ENCODE measurements at regions not wholly inside any gene's neighbourhood (a gene's known extent, or its start where the extent isn't known, plus 50 kb on each side); places are given as distances from the start of the nearest gene placed in this dataset.

DNA sequence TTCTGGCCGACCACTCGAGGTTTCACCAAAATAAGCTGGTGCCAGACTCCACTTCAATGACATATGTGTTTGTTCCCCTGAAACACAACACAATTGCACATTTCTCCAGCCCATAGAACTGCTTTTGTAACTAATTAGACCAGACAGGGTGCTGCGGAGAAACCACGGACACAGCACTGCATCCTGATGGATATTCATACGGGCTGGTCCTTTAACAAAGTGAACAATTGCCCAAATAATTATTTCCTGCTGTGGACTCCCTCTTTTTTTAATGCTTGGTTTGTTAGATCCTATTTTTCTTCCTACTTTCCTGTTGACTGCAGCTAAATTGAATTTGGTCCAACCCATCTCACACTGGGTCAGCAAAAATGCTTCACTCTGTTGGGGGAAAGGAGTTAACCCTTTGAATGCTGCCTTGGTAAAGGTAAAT lies 198.6 kb upstream of the BMPER start:
- H3K4me3 ChIP-seq (ENCODE audit: control insufficient read depth, low read depth, low read length): no peak overlapping the region
- TF ChIP-seq, protein P1, sequence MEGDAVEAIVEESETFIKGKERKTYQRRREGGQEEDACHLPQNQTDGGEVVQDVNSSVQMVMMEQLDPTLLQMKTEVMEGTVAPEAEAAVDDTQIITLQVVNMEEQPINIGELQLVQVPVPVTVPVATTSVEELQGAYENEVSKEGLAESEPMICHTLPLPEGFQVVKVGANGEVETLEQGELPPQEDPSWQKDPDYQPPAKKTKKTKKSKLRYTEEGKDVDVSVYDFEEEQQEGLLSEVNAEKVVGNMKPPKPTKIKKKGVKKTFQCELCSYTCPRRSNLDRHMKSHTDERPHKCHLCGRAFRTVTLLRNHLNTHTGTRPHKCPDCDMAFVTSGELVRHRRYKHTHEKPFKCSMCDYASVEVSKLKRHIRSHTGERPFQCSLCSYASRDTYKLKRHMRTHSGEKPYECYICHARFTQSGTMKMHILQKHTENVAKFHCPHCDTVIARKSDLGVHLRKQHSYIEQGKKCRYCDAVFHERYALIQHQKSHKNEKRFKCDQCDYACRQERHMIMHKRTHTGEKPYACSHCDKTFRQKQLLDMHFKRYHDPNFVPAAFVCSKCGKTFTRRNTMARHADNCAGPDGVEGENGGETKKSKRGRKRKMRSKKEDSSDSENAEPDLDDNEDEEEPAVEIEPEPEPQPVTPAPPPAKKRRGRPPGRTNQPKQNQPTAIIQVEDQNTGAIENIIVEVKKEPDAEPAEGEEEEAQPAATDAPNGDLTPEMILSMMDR (conservative IDR thresholded peaks at IDR 0.05; ENCODE audit: control insufficient read depth, insufficient read depth, low read depth, low read length): no peak
- DNase-seq (ENCODE audit: low read depth): no peak

DNA sequence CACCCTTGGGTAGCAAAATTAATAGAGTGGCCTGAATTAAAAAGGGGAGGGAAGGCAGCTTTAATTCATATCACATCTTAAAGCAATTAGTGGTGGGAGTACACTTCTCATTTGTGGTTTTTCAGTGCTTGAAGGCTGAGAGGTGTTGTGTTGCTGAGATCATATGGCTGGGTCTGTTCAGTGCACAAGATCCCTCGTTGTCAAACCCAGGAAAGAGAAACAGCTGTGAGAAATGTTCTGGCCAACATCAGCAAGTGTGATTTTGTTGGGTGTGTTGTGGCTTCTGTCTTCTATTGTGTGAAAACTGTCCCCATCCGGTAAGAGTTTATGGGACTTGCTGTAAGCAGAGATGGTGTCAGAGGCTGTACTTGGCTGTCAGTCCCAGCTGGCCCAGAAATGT lies 197.9 kb upstream of the BMPER start:
- TF ChIP-seq, protein P1 (conservative IDR thresholded peaks at IDR 0.05; ENCODE audit: control insufficient read depth, insufficient read depth, low read depth, low read length): no peak
- H3K4me3 ChIP-seq (ENCODE audit: control insufficient read depth, low read depth, low read length): no peak overlapping the region
- DNase-seq (ENCODE audit: low read depth): no peak

DNA sequence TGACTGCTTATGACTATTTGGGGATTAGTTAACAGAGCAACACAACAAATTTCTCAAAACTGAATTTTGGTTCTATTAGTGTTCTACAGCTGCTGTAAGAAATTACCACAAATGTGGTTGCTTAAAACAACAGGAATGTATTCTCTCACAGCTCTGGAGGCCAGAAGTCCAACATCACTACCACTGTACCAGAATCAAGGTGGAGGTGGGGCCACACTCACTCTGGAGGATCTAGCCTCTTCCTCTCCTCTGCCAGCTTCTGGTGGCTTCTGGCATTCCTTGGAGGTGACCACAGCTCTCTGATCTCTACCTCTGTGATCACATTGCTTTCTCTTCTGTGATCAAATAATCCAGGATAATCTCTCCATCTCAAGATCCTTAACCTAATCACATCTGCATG lies 194.7 kb upstream of the BMPER start:
- TF ChIP-seq, protein P1 (conservative IDR thresholded peaks at IDR 0.05; ENCODE audit: control insufficient read depth, insufficient read depth, low read depth, low read length): no peak
- no peak for DNase-seq (ENCODE audit: low read depth)

DNA sequence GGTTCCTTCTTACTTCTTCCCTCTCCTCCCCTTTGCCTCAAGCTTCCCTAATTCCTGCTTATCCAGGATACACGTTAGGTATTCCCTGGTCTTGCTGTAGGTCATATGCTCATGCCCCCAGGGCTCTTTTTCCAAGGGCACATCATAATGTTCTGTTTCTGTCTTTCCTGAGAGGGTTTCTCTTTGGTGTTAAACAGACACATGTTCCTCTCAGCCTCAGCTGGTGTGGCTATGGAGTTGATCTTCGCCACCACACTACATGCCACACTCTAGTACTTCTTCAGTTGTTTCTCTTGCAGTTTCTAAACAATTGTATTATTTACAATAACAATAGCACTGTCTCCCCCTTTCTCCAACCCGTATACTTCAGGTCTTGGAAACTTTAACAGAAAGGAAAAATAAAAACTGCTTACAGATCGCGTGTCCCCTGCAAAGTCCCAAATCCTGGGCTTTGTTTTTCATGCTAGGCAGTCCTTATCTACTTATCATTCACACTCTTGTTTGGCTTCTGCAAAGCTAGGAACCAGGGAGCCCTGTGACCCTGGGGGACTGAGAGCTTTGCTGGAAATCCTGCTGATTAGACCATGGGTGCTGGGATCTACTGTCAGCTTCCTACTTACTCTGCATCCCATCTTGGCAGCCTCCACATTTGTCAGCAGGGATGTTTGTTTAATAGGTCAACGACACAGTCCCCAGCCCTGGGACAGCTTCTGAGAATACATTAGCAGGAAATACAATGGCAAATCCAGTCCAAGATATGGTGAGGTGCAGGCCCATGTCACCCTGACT lies 193.9 kb upstream of the BMPER start:
- no peak overlapping the region for H3K4me3 ChIP-seq (ENCODE audit: control insufficient read depth, low read depth, low read length)
- TF ChIP-seq, protein P1 (conservative IDR thresholded peaks at IDR 0.05; ENCODE audit: control insufficient read depth, insufficient read depth, low read depth, low read length): no peak
- no peak for DNase-seq (ENCODE audit: low read depth)

More for the DNA sequence above, 194.7 kb upstream of the BMPER start:
- H3K4me3 ChIP-seq (ENCODE audit: control insufficient read depth, low read depth, low read length): no peak overlapping the region

DNA sequence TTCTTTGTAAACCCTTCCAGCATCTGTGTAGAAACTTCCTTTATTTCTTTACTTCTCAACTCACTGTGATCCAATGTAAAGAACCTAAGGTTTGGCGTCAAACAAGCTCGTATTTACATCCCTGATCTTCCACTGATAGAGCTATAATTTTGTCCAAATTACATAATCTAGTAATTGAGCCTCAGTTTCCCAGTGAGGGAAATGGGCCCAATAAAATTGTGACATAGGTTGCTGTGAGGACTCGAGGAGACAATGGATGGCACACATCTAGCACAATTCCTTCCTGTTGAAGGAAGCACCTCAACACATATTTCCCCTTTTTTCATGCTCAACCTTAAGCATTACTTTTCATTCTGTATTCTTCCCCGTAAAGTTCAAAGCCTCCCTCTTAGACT lies 193.3 kb upstream of the BMPER start:
- DNase-seq (ENCODE audit: low read depth): no peak
- TF ChIP-seq, protein P1 (conservative IDR thresholded peaks at IDR 0.05; ENCODE audit: control insufficient read depth, insufficient read depth, low read depth, low read length): no peak
- H3K4me3 ChIP-seq (ENCODE audit: control insufficient read depth, low read depth, low read length): no peak overlapping the region

DNA sequence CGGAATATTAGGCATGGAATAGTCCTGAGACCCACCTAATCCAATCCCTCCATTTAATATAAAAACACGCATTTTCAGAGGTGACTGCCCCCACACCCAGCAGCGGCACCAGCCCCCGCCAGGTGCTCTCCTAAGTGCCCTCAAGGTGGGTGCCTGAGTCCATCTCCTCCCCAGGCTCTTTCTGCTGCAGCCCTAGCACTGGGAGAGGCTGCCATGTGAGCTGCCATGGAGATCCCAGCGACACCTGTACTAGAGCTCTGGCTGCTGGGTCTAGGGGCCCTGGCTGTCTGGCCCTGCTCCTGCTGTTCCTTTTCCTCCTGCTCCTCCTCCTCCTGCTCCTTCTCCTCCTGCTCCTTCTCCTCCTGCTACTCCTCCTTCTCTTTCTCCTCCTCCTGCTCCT lies 191.1 kb upstream of the BMPER start:
- no peak overlapping the region for H3K4me3 ChIP-seq (ENCODE audit: control insufficient read depth, low read depth, low read length)
- TF ChIP-seq, protein P1 (conservative IDR thresholded peaks at IDR 0.05; ENCODE audit: control insufficient read depth, insufficient read depth, low read depth, low read length): no peak
- DNase-seq (ENCODE audit: low read depth): no peak
